Stimulated activated CD4-positive, alpha-beta T cell treated with anti-CD3 and anti-CD28 coated beads, Interleukin-15, amount 100 ng/mL, for 1 hour (primary cell): ENCODE measurements at regions not wholly inside any gene's neighbourhood (a gene's known extent, or its start where the extent isn't known, plus 50 kb on each side); places are given as distances from the start of the nearest gene placed in this dataset.

Experiments
- DNase-seq, 2 donors: peaks; one replicate each; pipeline ENCODE4 v3.0.0-alpha.2; 2020; ENCODE audit warnings: low read depth in 1 of 2, low spot score in 1 of 2

DNA sequence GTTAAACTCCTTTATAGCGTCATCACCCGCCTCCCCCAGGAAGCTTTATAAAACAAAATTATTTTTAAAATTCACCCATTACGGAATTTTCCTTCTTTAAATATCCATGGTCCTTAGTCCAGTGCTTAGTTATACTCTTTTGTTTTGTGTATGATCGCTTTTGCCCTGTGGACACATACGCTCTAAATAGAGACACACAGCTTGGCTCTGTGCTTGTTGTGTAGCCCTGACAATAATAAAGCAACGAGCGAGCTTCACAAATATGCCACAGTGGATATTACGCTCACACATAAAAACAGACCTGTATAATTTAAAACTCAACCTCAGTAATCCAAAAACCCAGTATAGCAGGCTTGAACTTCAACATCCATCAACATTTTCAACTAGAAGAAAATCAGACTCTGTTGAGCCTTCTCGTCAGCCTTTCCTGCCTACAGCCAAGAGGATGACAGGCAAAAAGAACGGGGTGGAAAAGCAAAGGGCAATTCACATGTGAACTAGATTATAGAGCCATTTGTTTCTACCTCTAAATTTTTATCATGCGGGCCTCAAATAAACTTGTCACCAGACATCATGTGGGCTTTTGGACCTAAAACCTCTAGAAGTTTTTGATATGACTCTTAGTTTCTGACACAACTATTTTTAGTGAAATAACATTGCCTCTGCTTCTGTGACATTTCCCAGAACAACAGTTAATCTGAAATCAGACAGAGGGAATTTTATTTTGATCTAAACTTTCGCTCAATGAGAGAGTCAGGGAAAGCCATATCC, 89.6 kb upstream of the THBS1 start:
- no peak for DNase-seq

DNA sequence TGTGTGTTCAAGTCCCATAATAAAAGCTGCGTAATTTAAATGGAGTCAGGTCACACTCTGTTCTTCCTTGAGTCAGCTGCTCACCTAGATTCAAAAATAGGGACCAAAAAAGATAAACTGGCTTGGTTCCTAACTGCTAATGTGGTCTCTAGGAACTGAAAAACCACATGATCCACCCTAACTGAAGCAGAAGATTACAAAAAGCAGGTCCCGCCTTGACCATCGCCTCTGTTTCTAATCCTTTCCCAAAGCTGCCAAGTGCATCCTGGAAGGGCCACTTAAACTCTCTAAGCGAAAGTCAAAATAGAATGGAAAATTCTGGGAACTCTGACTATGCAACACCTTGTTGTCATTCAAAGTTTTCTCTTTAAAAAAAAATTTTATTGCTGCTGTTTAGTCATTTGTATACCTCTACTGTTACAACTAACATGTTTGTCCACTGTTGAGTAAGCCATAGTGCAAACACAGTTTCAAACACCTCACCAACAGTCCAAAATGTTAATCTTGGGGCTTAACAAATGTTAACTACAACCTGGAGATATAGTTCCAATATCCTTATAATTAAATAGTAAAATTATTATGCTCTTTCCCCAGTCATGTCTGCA, 88.9 kb upstream of the THBS1 start:
- no peak for DNase-seq

DNA sequence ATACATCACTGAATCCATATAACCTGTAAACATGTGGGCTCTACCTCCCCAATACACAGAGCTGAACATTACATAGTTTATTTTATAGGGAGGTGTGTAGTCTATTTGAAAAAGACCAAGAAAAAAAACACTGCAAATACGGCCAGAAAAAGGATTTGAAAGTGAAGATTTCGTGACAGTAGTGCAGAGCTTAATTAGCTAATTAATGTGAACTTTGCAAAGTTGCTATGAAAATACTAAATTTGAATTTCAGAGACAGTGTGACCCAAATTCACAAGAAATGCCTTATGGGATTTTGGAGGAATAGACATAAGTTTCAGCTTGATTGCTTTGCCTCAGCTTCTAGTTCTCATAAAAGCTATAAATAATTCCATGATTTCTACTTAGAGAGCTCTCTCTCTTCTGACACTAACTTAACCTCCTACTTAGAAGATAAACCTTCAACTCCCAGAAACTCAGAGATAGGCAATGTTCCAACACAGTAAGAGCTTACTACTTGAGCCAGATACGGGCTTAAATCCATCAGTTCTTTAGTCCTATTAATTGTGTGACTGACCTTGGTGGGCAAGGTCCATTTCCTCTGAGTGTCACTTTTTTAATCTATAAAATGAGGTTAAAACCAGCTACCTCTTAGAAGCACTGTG, 87.3 kb upstream of the THBS1 start:
- no peak for DNase-seq

DNA sequence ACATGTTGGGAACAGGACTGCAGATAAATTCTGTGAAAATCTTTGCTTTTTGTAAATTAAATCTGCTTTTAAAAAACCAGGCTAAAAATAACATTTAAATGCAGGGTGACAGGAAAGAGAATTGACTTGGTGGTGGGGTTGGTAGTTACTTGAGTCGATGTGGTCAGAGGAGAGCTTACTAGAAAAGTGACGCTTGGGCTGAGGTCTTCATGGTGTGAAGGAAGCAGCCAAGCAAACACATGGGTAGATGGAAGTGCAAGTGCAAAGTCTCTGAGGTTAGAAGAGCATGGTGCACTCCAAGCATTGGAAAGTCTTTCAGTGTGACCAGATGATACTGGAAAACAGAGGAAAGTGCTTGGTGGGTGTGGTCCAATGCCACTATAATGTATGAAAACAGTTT, 86.4 kb upstream of the THBS1 start:
- DNase-seq = no peak

DNA sequence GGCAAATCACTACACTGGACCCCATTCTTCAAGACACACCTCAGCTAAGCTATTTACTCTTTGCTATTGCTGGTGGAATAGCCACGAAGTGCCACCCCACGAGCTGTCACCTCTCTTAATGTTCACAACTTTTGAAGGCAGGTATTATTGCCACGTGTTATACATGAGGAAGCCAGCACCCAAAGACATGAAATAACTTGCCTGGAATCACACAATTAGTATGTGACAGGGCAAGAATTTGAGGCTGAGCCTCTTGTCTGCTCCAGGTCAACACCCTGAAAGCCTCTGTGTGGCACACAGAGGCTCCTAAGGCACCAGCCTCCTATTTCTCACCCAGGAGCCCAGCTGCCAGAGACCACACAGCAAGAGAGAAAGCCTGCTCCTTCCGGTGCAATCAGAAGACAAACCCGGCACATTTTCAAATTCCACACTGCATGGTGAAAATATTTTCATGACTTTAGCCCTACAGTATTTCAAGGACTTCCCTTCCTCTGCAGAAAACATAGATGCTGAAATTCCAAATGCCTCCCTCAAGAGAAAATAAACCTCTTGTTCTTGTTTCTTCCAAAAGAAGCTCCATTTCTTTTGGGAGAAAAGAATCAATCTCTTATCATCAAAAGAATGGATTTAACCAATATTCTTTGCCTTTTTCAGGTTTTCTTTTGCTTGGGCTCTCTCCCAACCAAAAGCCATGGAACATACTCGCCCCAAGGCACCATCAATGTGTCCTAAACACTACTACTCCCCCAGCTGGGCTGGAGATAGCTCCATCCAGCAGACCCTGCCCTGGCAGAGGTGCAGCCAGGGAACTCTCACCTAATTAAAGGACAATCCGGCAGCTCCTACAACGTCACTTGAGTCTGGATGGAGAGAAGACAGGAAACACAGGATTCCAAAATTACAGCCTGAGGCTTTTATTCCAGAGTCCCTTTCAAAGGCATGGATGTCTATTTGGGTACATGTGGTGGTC, 84.7 kb upstream of the THBS1 start:
- DNase-seq = no peak

DNA sequence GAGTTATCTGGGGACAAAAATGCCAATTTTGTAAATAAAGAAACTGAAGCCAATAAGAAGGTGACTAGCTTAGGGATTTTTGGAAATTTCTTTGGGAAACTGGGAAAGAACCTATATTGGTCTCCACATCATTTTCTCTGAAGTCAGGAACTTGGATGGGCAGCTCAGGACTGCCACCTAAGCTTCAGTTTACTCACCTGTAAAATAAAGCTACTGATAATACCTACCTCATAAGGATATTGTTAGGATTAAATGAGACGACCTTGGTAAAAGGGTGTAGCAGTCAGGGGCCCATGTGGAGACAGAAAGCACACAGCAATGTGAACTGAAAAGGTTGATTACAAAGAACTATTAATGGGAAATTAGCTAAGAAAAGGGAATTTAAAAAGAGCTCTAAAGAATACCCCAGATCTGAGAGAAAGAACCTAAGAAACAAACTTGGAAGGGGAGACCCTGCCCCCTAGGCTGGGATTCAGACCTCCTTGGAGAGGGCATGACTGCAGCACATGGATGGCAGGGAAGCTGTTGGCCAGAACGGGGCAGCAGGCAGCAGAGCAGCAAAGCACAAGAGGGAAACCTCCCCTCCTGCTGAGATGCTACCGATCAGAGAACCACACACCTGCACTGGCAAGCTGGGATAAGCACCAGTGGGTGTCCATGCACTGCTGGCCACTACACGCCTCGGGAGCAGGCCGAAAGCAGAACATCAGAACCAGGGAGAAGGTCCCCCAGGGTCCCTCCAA, 83.7 kb upstream of the THBS1 start:
- DNase-seq = no peak

DNA sequence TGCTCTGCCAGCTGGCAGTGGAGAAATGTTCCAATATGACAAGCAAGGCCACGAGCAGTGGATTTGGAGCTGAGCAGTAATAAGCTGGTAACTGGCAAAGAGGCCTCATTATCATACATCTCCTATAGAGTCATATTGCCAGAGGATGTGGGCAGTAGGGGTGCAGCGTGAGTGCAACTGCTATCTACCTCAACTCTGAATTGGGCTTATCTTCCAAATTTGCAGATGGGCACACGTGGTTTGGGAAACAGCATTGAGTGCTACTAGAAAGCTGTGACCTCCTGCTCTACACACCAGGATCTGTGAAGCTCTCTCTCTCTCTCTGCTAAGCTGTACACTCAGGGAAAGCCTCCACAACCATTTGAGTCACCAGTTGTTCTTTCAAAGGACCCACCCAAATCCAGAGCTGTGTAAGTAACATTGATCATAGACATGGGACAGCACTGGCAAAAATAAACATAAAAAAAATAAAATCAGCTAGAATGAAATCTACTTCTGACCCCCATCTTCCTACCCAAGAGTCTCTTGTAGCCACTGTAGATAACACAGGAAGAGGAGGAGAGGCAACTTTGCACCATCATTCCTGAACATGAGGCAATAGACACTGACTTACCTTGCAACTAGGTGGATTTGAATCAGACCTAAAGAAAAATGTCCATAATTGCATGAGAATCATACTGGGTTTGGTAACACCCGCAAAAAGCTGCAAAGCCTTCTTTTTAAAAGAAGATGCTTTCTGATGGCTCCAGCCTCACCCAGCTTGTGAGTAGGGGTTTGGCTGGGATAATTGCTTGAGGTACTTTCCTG, 82.9 kb upstream of the THBS1 start:
- no peak for DNase-seq

DNA sequence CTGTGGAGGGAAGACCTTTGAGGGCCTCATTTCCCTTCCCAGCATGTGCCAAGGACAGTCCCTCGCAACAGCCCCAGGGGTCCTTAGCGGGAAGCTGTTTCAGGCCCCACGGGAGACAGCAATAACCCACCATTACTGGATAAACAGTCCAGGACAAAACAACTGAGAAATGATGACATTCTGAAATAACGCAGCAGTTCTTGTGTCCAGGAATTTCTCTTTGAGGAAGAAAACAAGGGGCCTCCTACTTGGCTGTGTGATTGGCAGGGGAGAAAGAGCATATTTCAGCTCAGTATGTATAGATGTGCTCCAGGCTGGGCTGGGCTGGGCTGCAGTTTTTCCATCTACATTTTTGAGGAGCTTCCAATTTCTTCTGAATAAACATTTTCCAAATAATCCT, 82.2 kb upstream of the THBS1 start:
- DNase-seq = no peak

DNA sequence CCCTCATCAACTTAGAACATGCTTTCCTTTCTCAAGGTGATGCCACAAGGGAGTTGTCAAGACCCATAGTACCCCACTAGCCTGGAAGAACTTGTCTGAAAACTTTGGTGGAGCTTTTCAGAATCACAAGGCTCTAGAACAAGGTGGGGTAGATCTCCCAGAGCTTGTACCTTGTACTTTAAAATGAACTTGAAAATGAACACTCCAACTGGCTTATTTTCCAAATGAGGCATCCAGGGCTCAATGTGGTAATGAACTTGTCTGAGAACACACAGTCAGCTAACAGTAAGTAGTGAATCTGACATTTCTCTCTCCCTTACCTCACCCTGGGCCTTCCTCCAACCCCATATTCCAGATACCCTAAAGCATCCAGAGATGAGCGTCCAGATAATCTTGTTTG, 81.8 kb upstream of the THBS1 start:
- DNase-seq = no peak

DNA sequence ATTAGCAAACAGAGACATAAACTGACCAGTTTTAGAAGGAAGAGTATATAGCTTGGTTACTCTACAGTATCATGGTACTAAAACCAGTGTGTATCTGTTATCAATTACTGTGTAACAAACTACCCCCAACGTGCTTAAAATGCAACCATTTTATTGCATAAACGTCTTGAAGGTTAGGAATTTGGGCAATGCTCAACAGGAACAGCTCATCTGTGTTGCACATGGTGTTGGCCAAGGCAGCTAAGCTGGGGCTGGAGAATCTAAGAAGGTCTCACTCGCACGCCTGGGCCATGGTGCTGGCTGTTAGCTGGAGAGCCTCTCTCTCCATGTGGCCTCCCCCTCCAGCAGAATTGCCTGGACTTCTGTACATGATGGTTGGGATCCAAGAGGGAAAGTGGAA, 81.2 kb upstream of the THBS1 start:
- no peak for DNase-seq

DNA sequence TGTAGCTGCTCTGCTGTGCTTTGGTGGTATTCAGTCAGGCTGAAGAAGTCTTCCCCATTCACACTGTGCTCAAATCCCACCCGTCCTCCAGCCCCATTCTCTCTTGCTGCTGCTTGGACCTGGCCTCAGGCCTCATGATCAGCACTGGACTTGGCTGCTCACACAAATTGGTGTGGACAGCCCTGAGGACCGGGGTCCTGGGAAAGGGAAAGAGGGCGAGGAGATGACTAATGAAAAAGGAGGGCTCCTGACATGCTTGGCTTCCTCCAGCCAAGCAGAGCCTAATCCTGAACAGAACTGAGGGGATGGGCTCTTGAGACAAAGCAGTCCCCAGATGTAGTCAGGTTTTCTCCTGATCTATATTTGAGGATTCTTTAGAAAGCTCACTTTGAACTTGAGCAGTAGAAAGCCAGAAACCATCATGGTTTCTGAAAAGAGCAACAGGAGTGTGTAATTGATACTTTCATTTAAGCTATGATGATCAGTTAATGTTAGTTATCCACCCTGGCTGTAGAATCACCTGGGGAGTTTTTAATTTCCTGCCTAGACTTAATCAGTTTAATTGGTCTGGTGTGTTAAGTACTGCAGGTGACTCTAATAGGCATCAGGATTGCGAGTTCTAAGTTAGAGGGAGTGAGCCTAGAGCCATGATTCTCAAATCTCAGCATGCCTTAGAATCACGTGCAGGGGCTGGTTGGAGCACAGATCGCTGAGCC, 79.4 kb upstream of the THBS1 start:
- no peak for DNase-seq

DNA sequence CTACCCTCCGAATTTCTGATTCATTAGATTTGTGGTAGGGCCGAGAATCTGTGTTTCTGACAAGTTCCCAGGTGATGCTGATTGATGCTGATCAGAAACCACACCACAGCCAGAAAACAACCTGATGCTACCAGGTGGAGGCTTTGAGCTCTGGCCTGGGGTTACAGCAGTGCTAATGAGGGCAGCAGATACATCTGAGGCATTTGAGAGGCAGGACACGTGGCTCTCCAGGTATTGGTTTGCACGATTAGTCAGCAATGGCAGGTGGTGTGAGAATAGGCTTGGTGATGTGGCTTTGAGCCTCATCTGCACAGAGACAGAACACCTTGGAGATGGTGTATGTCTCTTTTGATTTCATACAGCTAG, 78.8 kb upstream of the THBS1 start:
- DNase-seq = no peak

DNA sequence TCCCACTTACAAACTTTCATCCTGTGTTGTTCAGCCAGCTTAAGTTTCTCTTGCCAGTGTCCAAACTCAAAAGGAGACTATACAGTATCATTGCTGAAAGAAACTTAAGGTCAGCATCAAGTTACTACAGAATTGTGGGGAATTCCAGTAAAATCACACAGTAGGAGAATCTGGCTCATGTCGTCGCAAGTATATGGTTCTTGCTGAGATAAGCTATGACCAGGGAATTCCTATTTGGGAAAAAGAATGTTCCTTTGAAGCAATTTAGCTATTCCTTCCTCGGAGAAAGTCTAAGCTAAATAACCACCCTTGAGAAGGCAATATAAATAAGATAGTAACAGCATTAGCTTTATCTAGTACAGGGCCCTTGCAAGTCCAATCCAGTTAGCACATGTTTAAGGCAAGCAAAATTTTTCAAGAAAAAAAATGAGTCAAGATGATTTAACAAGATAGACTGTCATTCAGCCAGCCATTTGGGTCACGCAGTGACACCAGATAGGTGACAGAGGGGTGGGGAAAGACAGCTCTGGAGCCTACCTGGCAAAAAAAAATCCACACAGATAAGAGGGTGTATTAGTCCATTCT, 78.2 kb upstream of the THBS1 start:
- DNase-seq = no peak

DNA sequence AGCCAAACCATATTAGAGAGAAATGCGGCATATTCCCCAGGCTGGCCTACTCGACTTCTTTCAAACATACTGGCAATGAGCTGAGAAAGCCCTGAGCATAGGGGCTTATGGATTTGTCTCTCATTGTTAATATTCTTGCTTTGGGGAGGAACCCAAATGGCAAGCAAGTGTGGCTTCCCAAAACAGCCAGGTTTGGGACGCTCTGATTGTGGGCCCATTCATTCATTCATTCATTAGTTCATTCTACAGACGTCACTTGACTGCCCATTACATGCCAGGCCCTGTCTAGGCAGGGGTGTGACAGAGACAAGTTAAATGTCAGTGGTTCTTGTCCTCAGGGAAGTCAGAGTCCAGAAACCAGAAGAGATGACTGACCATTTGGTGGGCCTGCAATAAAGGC, 77.4 kb upstream of the THBS1 start:
- no peak for DNase-seq

DNA sequence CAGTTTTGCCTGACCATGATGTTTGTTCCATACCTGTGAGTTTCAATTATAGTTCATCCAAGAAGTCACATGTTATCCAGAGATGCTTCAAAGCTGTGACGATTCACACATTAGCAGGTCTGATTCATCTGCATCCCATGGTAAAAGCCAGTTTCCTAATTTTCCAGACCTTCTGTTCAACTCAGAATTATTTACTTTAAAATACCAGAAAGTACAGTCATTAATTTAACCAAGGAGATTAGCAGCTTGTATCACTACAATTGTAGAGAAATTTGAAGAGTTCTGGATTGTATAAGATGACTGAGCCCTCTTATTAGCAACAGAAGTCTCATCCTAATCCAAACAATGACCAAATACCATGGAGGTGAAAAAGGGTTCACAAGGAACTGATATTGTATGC, 76.1 kb upstream of the THBS1 start:
- DNase-seq = no peak

DNA sequence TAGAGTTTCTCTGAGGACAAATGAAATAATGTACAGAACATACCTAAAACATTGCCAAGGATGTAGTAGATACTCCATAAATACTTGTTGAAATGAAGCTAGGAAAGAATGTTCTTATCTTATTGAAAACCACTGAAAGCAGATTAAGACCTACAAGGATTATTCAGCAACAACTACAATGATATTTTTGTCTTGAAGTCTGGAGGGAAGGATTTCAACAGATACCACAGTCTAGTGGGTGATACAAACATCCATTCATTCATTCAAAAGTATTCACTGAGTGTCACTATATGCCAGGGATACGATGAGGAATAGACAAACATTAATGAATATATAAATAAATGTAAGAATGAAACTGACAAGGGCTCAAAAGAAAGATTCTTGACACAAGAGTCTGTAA, 74.7 kb upstream of the THBS1 start:
- DNase-seq = no peak

DNA sequence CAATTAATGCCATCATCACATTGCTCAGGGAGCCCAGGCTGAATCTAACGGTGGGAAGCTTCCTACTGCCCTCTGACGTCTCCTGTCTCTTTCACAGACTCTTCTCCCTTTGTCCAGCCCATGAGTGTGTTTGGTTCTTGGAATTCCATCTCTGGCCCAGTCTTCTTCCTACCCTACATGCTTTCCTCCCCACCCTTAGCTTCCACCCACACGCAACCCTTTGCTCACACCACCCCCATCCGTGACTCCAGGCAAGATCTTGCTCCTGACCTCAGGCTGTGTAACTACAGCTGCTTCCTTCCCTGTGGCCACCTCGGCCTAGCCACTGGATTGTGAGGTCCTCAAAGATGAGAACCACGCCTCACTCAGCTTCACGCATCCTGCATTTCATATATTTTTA, 72.3 kb upstream of the THBS1 start:
- DNase-seq = no peak

DNA sequence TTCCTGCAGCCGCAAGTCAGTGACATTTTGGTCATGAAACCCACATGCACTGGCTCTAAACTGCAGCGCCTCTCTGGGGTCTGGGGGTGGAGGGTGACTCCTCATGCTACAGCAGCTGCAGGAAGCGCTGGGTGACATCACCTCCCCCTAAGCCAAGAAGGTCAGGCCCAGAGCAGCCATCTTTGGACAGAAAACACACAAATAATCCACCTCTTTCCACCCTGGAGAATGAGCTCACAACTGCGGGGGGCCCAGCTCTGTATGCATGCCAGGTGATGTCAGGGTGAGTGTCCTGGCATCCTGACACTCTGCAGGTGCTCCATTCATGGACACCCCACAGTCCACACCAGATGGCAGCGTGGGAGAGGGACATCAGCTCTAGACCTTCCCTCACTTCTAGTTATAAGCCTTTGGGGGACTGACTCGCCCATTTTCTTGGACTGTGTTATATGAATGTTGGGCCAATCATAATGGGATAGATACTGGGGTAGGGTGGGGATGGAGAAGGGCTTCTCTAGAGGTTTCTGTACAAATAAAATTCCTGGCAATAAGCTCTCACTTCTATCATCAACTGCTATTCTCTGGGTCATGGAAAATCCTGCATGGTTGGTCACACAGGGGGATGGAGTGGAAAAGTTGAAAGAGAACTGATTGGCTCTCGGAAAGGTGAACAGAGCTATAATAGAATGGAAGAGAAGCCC, 70.7 kb upstream of the THBS1 start:
- DNase-seq = no peak
